NCI-H524 treated with DMSO at 0.1 percent for 48 hours (cell line): ENCODE measurements at regions not wholly inside any gene's neighbourhood (a gene's known extent, or its start where the extent isn't known, plus 50 kb on each side); places are given as distances from the start of the nearest gene placed in this dataset.

Experiments
- DNase-seq: peaks from one replicate; lab custom pipeline; 2025; lab: John Stamatoyannopoulos, UW

GRCh38 chr2:217116610-217117009, 256.7 kb upstream of the TNP1 start:
- DNase-seq, result no peak

GRCh38 chr2:217114117-217114516, 254.3 kb upstream of the TNP1 start:
- no peak for DNase-seq

GRCh38 chr2:217113491-217113890, 253.6 kb upstream of the TNP1 start:
- no peak for DNase-seq

- DNase-seq, result no peak
These were observed 250.7 kb upstream of the TNP1 start for GRCh38 chr2:217110550-217110949.

GRCh38 chr2:217108575-217109027, 248.7 kb upstream of the TNP1 start:
- no peak for DNase-seq

GRCh38 chr2:217108086-217108485, 248.2 kb upstream of the TNP1 start:
- DNase-seq, result no peak

- no peak for DNase-seq
These were observed 247.6 kb upstream of the TNP1 start for GRCh38 chr2:217107480-217107879.

- no peak for DNase-seq
These were observed 246.8 kb upstream of the TNP1 start for GRCh38 chr2:217106650-217107014.

- no peak for DNase-seq
These were observed 246.1 kb upstream of the TNP1 start for GRCh38 chr2:217105733-217106649.

GRCh38 chr2:217103752-217104545, 244.1 kb upstream of the TNP1 start:
- DNase-seq, result no peak

- no peak for DNase-seq
These were observed 243.1 kb upstream of the TNP1 start for GRCh38 chr2:217102956-217103355.

- no peak for DNase-seq
These were observed 242.1 kb upstream of the TNP1 start for GRCh38 chr2:217101972-217102371.

GRCh38 chr2:217099561-217099960, 239.7 kb upstream of the TNP1 start:
- DNase-seq, result no peak

- no peak for DNase-seq
These were observed 238.6 kb upstream of the TNP1 start for GRCh38 chr2:217098435-217098834.

- DNase-seq, result no peak
These were observed 237.5 kb upstream of the TNP1 start for GRCh38 chr2:217097346-217097745.

- DNase-seq, result no peak
These were observed 236.8 kb upstream of the TNP1 start for GRCh38 chr2:217096474-217097225.

GRCh38 chr2:217095511-217096205, 235.8 kb upstream of the TNP1 start:
- DNase-seq, result no peak

GRCh38 chr2:217092710-217093379, 233.0 kb upstream of the TNP1 start:
- no peak for DNase-seq

GRCh38 chr2:217091531-217091930, 231.7 kb upstream of the TNP1 start:
- DNase-seq, result no peak

GRCh38 chr2:217090884-217091283, 231.0 kb upstream of the TNP1 start:
- no peak for DNase-seq

- DNase-seq, result no peak
These were observed 230.2 kb upstream of the TNP1 start for GRCh38 chr2:217090024-217090473.
